A673 (cell line): ENCODE measurements at regions not wholly inside any gene's neighbourhood (a gene's known extent, or its start where the extent isn't known, plus 50 kb on each side); places are given as distances from the start of the nearest gene placed in this dataset.

Experiments used
- EZH2 ChIP-seq: fragments of 200-600 bp; sonication (generic); IDR thresholded peaks from 2 replicates; pipeline ENCODE4 v1.6.1; 2017; ENCODE audit warnings: borderline replicate concordance, low read depth, mild to moderate bottlenecking, mixed read lengths, antibody characterized with exemption, low read length; ENCODE audit not compliant: poor library complexity, severe bottlenecking
- TF ChIP-seq, protein P1 (sequence below): fragments of 300-800, 200-600 bp; sonication (generic); conservative IDR thresholded peaks from 2 replicates; pipeline ENCODE4 v1.5.1; 2017; ENCODE audit warnings: low read depth, mild to moderate bottlenecking, antibody characterized with exemption, low read length, moderate library complexity, mixed read lengths

DNA sequence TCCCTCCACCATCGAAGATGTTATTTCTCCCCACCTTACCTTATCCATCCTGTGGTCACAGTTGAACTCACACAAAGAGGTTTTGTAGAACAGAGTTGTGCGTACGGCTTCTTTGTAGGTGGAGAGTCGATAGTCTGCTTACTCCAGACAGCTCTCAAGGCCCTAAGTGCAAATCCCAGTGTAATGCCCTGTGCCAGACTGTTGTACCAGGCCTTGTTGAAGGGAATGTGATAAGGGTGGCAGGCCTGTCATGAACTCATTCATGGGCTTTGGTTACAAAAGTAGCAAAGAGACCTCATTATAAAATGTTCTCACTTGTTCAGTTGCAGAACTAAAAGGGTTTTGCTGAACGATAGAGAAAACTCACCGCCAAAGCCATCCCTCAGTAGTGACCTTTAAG lies 288.7 kb upstream of the CADM1 start:
- TF ChIP-seq, protein P1, sequence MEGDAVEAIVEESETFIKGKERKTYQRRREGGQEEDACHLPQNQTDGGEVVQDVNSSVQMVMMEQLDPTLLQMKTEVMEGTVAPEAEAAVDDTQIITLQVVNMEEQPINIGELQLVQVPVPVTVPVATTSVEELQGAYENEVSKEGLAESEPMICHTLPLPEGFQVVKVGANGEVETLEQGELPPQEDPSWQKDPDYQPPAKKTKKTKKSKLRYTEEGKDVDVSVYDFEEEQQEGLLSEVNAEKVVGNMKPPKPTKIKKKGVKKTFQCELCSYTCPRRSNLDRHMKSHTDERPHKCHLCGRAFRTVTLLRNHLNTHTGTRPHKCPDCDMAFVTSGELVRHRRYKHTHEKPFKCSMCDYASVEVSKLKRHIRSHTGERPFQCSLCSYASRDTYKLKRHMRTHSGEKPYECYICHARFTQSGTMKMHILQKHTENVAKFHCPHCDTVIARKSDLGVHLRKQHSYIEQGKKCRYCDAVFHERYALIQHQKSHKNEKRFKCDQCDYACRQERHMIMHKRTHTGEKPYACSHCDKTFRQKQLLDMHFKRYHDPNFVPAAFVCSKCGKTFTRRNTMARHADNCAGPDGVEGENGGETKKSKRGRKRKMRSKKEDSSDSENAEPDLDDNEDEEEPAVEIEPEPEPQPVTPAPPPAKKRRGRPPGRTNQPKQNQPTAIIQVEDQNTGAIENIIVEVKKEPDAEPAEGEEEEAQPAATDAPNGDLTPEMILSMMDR, result no peak
- TF ChIP-seq EZH2, result no peak
